Loucy (cell line): ENCODE measurements at regions not wholly inside any gene's neighbourhood (a gene's known extent, or its start where the extent isn't known, plus 50 kb on each side); places are given as distances from the start of the nearest gene placed in this dataset.

Source experiments
- CTCF ChIP-seq: fragments of 200-600 bp; sonication (generic); conservative IDR thresholded peaks from 2 replicates; pipeline ENCODE4 v1.5.1; 2014; ENCODE audit warnings: mild to moderate bottlenecking, antibody characterized with exemption, low read length
- EZH2phosphoT487 ChIP-seq: fragments of 200-600 bp; IDR thresholded peaks from 2 replicates; pipeline ENCODE4 v1.6.1; 2018; ENCODE audit warnings: antibody characterized with exemption, mild to moderate bottlenecking, moderate library complexity, borderline replicate concordance

GRCh38 chr3:10722911-10723310, 93.1 kb upstream of the SLC6A11 start:
- TF ChIP-seq CTCF, result no peak
- TF ChIP-seq EZH2phosphoT487, result no peak
